ENCODE measurements at regions not wholly inside any gene's neighbourhood (a gene's known extent, or its start where the extent isn't known, plus 50 kb on each side); places are given as distances from the start of the nearest gene placed in this dataset.
A peak's percentile ranks its signal among the peaks of the same experiment; 100 is the strongest.

DNA sequence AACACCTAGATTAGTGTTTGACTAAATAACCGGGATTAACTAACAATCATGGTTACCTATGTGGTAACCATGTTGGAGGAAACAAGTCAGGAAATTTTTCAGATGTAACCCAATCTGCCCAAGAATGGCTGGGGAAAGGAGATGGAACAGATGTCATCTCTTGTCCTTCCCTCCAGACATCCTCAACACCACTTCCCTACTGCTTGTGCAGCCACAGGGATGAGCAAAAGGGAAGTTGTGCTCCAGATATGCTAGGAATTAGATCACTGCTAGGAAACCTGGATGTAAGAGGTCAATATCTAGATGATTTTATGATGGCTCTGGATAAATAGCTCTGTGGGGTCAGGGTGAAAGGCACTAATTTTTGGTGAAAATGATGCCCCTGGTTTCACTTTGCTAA is 61.3 kb upstream of the ELL2 start:
- TF ChIP-seq POLR2A (IDR thresholded peaks at IDR 0.05; ENCODE audit: low read depth, low read length), result no peak
- FAIRE-seq (peak; percentile 82), DNase-seq (ENCODE audit: insufficient read length, low spot score) (no peak)

DNA sequence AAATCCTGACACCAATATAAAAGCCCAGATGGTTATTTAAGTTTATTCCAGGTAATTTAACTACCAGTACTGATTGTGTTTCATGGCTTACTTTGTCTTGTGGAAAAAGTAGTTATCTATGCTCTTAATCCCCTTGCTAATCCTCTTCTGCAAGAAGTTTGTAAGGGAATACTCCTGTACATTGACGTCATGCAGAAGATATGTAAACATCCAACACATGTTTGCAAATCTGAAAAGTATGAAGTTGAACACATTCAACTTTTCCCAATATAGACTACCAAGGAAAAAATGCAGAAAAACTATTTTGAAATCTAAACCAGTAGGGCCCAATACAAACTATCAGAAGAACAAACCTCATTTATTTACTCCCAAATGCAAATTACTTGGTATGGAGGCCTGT is 56.3 kb upstream of the ELL2 start:
- FAIRE-seq (peak; percentile 78), DNase-seq (ENCODE audit: insufficient read length, low spot score) (no peak)
- TF ChIP-seq POLR2A (IDR thresholded peaks at IDR 0.05; ENCODE audit: low read depth, low read length), result no peak

DNA sequence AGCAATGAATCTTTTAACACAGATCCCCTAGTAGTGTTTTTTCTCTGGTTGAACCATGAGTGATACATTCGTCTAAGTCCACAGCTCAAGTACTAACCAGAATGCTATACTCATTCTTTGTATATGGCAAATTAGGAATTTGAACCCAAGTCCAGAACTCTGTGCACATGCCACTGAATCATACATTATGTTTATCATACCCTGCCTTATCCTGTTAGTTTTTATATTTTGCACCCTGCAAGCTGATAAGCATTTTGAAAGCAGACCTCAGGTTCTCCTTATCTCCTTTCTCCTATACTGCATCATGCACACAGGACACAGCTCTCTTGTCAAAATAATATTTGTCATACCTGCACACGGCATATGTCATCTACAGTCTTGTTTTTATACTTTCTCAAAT is 54.6 kb upstream of the ELL2 start:
- no peak for DNase-seq (ENCODE audit: insufficient read length, low spot score)
- no peak for FAIRE-seq
- no peak for TF ChIP-seq POLR2A (IDR thresholded peaks at IDR 0.05; ENCODE audit: low read depth, low read length)

DNA sequence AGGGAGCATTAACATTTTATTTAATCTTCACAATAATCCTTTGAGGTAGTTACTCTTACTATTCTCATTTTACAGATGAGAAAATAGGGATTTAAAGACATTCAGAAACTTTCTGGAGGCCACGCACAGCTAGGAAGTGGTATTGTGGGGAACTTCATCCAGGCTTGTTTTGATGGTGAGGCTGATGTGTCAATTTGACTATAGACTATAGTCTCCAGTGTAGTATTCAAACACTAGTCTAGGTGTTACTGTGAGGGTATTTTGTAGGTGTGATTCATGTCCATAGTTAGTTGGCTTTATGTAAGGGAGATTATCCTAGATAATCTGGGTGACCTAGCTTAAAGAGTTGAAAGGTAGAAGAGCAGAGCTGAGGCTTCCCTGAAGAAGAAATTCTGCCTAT is 54.1 kb upstream of the ELL2 start:
- no peak for DNase-seq (ENCODE audit: insufficient read length, low spot score)
- peak; percentile 61 for FAIRE-seq
- TF ChIP-seq POLR2A (IDR thresholded peaks at IDR 0.05; ENCODE audit: low read depth, low read length), result no peak

DNA sequence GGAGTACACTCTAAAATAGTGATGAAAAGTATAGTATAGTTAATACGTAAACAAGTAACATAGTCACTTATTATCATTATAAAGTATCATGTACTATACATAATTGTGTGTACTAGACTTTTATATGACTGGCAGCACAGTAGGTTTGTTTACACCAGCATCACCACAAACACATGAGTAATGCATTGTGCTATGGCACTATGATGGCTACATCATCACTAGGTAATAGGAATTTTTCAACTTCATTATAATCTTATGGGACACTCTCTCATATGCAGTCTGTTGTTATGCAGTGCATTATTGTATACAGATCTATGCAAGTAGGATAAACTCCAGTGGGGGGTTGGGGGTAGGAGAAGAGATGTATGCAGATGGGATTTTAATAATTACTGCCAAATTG is 52.7 kb upstream of the ELL2 start:
- no peak for TF ChIP-seq POLR2A (IDR thresholded peaks at IDR 0.05; ENCODE audit: low read depth, low read length)
- FAIRE-seq (no peak), DNase-seq (ENCODE audit: insufficient read length, low spot score) (no peak)

DNA sequence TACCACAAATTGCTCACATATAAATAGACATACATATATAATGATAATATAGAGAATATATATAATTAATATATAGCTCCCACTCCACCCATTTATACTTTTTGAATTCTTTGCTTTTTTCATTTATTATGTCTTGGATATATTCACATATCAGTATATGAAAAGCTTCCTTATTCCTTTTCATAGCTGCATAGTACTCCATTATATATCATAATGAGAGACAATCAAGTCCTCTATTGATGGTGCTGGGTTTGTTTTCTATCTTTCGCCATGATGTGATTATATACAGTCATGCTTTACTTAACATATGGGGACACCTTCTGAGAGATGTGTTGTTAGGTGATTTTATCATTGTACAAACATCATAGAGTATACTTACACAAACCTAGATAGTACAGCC is 51.6 kb upstream of the ELL2 start:
- no peak for TF ChIP-seq POLR2A (IDR thresholded peaks at IDR 0.05; ENCODE audit: low read depth, low read length)
- FAIRE-seq, result no peak

DNA sequence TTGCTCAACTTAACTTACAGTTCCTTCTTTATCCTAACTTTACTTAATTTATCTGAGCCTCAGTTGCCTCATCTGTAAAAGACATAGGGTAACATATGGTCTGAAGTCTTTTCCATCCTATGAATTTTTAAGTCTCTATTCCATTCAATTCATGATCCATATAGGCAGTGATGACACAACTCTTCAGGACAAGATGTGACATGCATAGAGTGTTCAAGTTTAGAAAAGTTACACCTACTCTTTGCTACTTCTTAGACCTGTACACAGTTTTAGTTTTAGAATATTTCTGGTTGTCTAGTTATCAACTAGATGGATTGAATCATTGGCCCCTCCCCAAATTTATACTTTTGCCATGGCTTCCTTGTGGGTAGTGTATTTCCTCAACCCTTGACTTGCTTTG is 50.7 kb upstream of the ELL2 start:
- TF ChIP-seq POLR2A (IDR thresholded peaks at IDR 0.05; ENCODE audit: low read depth, low read length), result no peak
- DNase-seq (ENCODE audit: insufficient read length, low spot score), result no peak
- peak; percentile 64 for FAIRE-seq

More for the DNA sequence above, 51.6 kb upstream of the ELL2 start:
- no peak for DNase-seq (ENCODE audit: insufficient read length, low spot score)
